Stimulated activated CD8-positive, alpha-beta memory T cell treated with anti-CD3 and anti-CD28 coated beads, Interleukin-4, amount 100 ng/mL, for 4 hours (primary cell): ENCODE measurements at regions not wholly inside any gene's neighbourhood (a gene's known extent, or its start where the extent isn't known, plus 50 kb on each side); places are given as distances from the start of the nearest gene placed in this dataset.
"Not testable (repeated sequence)": the region's sequence is repeated elsewhere in the genome, so short reads cannot be mapped to it uniquely, and the experiment has no call there.

Experiments used
- DNase-seq, 2 donors: peaks; one replicate each; pipeline ENCODE4 v3.0.0-alpha.2; 2020; ENCODE audit warnings: low read depth in 2 of 2, low spot score in 1 of 2

DNA sequence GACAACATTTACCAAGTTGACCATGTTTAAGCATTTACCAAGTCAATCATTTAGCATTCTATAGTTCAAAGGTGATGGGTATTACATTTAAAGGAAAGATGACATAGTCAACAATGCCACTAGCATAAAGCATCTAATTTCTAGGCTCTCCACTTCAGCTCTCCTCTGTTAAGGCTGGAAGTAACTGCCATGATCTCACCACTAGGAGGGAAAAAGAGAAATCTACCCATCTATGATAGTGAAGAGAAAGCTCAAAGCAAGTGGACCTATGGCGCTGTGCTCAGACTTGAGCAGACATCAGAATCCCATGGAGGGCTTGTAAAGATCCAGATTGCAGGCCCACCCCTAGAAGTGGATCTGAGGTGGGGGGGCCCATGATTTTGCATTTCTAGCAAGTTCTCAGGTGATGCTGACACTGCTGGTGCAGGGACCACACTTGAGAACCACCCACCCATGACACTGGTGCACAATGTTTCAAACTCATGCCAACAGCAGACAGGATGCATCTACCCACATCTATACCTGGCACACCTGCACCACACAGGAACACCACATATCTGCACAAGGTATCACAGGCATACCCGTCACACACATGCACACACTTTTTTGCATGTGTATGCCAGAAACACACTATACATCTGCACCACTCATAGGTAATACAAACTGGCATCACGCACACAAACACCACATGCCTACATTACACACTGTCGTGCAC is 392.9 kb upstream of the RUNX1 start:
- DNase-seq = no peak

DNA sequence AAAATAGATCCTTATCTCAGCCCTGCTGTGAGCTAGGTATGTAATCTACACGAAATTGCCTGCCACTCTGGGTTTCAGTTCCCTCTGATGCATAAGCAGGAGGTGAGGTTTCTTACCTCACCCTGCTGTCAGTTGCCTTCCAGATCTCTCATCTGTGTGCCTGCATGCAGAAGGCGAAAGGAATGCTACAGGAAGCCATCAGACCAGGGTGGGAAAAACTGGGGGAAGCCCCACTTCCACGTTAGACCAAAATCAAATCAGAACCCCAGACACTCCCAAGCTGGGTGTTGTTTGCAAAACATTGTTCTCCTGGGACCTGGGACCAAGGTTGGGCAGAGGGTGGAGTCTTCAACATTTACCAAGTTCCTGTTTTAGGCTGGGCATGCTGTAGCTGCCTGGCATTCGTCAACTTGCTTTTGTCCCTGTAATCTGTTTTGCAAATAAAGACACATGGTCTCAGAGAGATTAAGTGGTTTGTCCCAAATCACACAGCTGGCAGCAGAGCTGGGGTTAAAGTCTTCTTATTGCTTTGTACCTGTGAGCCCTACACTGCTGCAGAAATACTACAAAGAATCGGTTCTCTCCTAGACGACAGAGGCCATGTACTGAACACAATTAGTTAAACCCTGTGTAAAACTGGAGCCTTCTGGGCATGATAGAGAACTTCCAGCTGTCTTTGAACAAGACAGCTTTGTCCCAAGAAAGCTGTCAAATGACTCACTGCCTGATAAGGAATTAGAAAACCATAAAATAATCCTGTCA is 389.7 kb upstream of the RUNX1 start:
- DNase-seq = no peak

DNA sequence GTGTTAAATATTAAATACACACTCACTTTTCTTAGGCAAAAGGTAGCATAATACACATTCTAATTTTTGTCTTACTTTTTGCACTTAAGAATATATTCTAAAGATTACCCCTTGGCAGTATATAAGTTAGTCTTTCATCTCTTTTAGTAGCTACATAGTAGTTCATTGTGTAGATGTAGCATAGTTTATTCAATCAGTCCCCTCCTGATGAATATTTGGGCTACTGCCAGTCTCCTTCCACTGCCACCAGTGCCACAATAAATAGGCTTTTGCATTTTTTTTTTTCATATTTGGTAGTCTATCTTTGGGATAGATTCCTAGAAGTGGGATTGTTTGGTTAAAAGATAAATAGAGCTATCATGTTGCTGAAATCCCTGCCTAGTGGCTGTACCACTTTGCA is 388.8 kb upstream of the RUNX1 start:
- no peak for DNase-seq

DNA sequence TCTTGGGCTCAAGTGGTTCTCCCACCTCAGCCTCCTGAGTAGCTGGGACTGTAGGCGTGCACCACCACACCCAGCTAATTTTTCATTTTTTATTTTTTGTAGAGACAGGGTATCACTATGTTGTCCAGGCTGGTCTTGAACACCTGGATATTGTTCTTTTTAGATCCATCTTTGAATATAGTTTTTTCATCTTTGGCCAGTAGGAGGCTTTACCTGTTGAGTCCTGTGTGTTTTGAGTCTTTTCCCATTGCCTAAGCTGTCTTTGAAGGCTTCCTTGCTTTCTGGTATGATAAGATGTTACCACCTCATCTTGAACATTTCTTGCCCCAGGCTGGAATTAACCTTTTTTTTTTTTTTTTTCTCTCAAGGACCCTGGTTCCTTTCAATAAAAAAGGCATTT is 387.8 kb upstream of the RUNX1 start:
- no peak for DNase-seq

DNA sequence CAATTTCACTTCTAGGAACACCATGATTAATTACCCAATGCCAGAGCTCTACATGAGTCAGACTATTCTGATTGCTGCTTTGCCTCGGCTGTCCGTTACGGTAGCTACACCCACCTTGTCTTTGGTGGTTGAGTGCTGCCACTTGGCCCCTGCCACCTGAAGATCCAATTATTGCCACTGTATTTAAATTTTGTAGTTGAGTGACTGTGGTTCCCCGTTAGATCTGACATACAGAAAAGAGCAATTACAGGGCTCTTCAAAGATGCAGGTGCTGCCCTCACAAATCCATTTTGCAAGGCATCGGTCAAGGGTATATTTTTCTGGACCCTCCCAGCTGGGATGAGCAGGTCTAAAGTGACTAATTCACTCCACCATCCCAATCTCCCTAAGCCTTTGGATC is 383.5 kb upstream of the RUNX1 start:
- DNase-seq = not testable (repeated sequence)

DNA sequence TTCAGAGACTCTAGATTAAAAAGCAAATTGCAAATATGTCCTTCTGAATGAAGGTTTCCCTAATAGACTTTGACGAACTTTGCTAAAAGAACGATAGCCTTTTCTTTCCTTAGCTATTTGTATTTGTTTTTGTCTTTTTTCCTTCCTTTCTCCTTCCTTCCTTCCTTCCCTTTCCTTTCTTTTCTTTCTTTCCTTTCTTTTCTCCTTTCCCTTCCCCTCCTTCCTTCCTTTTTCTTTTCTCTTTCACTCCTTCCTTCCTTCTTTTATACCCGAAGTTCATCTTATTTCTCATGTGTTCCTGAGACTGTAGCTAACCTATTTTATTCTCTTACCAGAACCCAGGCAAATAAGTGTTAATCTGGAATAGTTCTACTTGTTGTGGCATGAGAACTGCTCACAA is 381.2 kb upstream of the RUNX1 start:
- no peak for DNase-seq

DNA sequence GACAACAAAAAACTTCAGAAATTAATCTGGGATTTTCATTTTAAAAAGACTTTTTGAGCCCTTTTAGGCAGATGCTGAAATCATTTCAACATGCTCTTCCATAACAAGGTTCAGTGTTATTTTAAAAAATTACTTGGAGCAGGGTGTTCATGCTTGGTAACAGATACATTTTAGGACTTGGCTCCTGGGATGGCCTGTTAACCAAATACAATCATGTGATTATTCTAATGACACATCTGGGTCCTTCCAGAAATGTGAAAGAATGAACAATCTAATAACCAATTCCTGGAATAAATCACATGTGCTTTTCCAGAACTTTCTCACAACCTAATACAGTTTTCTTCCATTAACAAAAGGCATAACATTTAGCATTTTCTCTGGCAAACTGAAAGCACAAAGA is 379.8 kb upstream of the RUNX1 start:
- no peak for DNase-seq

DNA sequence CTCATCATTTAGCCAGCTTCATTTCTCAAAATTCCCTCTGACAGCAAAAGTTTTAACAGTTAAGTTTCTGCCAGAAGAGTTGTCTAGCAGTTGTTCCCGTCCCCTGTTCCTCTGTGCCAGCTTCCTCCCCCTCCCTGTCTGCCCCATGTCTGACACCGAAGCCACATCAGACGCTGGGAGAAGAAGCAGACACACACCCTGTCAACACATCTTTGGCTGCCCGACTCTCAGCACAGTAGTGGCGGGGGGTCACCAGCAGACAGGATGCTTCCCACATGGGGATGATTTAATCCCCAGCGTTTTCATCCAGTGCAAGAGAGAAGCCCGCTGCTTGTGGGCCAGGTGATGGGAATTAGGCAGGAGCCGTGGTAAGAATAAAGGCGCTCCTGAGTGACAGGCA is 379.4 kb upstream of the RUNX1 start:
- DNase-seq = peak in 1 of 2 donors; percentile 16

DNA sequence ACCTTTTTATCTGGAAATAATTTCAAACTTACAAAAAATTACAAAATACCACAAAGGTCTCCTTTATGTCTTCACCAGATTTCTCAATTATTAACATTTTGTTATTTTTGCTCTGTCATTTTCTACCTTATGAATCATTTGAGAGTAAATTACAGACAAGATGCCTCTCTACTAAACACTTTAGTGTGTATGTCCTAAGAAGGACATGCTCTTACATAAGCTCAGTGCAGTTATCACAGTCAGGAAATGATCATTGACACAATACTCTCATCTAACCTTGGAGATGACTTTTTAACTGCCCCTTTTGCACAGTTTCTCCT is 378.9 kb upstream of the RUNX1 start:
- DNase-seq = no peak

DNA sequence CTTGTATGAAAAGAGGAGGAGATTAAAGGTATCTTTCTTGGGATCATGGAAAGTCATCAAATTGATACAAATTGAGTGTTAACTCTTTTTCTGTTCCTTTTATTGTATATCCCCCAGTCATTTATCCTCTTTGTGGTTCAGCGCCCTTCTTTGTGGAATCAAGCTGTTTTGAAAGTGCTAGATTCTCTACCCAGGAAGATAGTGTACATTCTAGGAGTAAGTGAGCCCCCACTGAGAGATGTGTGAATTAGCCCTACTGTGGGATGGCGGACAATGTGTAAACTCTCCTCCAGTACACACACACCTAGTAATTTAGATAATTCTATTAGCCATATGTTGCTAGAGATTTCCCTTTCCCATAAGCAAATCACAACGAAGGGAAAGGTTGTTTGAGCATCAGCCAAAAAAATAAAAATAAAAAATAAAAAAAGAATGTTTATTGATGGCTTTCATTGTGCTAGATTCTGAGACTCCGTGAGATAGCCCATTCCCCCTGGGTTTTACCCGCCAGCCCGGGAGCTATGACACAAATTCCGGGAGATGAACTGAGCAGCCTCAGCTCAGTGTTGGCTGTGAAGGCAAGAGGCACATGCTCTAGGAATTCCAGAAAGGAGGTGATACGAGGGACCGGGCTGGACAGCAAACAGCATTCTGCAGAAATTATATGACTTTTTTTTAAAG is 378.4 kb upstream of the RUNX1 start:
- no peak for DNase-seq

DNA sequence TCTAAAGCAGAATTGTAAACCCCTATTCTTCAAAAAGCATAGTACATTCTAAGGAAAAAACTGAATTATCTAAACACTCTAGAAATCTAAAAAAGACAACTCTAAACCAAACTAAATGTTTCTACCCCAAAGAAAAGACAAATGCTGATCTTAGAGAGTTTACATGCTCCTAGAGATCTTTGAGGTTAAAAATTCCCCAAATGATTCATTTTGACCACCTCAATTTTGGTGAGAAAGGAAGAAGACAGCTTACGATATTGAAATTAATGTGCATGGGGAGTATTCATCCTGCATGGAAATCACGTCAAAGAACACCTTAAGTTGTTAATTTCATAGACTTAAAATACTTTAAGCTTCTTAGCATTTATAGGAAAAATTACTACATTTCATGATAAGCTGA is 377.8 kb upstream of the RUNX1 start:
- no peak for DNase-seq

DNA sequence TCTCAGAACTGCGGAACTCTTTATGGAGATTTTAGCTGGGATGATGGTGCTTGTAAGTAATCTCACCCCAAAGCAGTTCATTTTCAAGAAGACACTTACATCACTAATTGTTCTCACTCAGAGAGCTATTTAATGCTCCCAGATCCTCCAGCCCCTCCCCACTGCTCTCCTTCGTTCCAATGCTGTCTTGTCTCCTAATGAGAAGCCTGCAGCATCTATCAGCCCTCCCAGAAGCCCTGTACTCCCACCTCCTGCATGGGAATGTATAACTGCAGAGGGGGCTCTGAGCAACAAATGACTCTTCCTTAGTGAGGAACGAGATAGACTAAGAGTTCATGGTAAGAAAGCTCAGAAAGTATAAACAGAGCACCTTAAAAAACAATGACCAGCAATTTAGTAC is 377.4 kb upstream of the RUNX1 start:
- no peak for DNase-seq

DNA sequence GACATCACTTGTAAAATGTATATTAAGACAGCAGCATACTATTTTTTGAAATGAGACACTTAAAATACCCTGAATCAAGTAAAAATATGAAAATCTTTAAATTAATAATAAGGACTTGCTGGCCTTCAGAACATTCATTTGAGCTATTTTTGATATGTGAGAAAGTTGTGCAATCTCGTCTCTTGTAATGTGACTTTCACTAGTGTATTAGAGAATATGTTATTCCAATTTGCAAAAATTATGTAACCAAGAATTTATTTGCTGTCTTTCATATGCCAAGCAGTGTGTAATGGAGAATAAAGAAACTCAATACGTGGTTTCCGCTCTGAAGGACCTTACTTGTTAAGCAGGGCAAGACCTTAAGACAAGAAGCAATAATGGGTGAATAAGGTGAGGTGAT is 375.0 kb upstream of the RUNX1 start:
- DNase-seq = no peak

DNA sequence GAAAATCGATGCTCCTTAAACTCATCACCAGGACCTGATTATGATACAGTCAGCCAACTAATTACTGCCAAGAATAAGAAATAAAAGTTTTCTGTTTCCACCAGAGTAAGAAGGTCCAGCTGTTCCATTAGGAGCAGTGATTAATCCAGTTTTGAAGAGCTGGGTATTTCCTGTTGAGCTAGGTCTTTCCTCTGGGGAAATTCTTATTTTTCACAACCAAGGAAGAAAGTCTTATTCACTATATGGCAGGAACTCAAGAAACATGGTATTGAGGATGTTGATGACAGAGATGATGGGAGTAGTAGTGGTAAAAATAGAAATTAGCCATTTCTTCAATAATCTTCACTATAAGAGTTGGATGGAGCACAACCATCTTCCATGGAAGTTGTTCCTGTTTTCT is 374.6 kb upstream of the RUNX1 start:
- no peak for DNase-seq

DNA sequence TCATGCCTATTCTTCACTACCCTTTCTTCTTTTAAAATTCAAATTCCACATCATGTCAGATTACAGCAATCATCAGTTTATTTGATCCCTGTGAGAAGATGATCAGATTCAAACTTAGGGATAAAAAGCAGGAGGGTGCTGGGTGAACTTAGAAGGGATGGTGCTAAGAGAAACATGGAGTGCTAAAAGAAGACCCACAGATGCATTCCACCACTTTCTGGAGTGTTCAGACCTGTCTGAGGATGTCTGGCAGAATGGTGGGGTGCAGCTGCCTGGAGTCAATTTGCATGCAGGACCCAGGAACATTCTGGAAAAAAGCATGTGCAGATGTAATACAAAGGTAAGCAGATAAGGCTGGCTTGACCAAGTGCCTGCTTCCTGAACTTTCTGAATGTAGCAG is 372.9 kb upstream of the RUNX1 start:
- no peak for DNase-seq

DNA sequence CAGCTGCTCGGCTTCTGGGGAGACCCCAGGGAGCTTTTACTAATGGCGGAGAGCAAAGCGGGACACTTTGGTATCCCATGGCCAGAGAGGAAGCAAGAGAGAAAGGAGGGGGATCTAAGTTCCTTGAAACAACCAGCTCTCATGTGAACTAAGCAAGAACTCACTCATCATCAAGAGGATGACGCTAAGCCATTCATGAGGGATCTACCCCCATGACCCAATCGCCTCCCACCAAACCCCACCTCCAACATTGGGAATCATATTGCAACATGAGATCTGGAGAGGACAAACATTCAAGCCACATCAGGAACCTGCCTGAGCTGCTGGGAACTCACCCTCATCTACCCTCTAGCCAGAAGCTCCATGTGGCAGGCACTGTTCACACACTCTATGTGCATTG is 372.1 kb upstream of the RUNX1 start:
- no peak for DNase-seq

DNA sequence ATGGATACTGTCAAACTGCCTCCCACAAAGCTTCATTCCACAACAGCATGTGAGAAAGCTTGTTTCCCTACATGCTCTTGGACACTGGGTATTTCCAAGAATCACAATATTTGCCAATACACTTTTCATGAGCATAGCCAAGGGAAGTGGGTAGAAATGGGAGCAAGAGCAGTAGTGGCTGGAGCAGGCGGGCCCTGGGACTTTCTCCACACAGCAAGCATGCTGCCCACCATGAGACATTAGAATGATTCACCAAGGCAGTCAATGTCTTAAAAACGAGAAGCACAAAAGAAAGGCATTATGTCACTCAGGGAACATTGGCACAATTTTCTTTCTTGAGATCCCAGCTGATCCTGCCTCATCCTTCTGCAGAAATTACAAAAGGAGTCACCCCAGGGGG is 371.6 kb upstream of the RUNX1 start:
- no peak for DNase-seq

DNA sequence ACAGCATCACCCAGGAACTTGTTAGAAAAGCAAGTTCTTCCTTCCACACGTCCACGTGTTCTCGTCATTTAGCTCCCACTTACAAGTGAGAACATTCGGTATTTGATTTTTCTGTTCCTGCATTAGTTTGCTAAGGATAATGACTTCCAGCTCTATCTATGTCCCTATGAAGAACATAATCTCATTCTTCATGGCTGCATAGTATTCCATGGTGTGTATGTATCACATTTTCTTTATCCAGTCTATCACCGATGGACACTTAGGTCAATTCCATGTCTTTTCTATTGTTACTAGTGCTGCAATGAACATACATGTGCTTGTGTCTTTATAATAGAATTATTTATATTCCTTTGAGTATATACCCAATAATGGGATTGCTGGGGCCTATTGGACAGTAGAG is 368.7 kb upstream of the RUNX1 start:
- no peak for DNase-seq

DNA sequence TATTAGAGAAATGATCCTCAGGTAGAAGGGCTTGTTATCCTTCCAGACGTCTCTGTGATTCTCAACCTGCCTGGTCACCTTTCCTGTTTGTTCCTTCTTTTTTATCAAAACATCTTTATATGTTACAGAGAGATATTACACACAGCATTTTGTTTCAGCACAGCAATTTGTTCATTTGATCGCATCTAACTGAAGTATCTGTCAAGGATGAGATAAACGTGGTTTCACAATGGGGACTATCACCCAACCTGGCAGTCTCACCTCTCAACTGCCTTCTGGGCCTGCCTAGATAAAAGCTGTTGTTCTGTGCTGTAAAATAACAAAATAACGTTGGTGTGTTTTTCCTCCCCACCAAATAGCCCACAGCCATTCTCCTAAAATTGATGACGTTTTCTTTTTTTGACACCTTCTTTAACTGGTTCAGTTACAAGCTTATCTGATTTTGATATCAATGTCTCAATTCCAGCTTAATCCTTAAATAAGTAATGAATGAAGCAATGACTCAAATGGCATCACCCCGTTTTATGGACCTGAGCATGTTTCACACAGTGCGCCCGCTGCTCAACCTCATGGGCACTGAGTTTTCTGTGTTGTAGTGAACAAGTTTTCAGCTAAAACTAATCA is 367.9 kb upstream of the RUNX1 start:
- DNase-seq = no peak

DNA sequence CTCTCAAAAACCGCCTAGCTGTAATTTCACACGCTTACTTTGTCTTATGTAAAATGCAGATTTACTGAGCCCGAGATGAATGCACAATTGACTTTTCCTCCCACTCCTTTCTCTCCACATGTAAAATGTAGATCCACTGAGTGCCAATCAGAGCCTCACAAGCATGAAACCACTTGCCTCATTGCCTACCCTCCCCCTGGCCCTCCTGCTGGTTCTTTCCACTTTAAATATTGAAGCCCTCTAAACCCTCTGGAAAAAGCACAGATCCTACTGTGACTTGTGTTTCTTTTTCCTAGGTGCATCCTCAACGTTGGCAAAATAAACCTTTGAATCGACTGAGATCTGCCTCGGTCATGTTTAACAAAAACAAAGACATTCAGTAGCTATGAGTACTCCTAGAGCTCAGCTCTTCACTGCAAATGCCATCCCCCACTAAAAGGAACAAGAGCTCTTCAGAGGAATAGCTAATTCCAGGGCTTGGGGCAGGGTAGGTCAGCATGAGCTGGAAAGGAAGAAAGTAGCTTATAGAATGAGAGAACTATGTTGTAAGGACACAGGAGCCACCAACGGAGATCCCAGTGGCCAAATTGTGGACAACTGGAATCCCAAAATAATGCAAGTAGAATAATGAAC is 365.5 kb upstream of the RUNX1 start:
- no peak for DNase-seq

DNA sequence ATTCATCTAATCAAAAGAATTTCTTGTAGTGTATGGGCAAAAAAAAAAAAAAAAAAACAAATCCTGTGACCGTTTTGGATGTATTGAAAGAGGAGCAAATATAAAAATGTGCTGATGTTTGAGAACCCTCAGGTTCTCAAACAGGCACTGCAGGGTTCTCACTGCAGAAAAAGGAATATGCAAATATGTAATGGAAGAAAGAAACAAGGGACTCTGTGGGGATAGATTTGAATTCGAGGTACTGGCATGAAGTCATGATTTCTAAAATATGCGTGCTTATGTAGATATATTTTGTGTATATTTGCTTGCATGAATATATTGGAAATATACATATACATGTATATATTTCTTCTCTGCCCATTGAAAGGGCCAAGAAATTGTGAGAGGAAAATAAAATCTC is 365.0 kb upstream of the RUNX1 start:
- no peak for DNase-seq

DNA sequence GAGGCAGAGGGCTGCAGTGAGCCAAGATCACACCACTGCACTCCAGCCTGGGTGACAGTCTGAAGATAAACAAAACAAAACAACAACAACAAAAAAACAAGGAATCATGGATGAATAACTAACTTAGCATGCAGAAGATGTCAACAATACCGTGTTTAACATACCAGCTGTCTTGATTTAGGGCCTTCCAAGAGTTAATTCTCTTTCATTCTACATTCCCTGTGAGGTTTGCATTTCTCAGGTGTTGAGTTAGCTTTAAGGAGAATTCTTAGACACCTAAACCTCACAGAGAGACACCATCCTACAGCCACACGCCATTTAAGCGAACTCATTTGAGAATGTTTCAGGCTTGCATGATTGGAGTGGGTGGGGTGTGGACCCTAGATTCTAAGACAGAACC is 363.1 kb upstream of the RUNX1 start:
- no peak for DNase-seq
